ENCODE measurements at regions not wholly inside any gene's neighbourhood (a gene's known extent, or its start where the extent isn't known, plus 50 kb on each side); places are given as distances from the start of the nearest gene placed in this dataset.
"Not testable (repeated sequence)": the region's sequence is repeated elsewhere in the genome, so short reads cannot be mapped to it uniquely, and the experiment has no call there.

DNA sequence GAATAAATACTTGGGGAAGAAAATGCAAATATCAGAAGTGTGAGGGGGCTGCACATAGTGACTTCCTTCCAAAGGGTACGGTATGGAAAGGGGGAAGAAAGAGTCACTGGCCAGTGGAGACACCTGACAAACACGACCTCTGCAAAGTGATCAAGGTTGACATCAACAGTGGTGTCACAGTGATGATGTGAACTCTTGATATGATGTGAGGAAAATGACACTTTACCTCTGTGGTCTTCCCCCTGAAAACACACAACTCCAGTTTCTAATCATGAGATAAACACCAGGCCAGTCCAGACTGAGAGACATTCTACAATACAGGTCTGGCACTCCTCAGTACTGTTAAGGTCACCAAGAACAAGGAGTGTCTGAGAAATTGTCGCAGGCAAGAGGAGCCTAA, 169.7 kb downstream of the BUB3 start:
- no peak for DNase-seq

DNA sequence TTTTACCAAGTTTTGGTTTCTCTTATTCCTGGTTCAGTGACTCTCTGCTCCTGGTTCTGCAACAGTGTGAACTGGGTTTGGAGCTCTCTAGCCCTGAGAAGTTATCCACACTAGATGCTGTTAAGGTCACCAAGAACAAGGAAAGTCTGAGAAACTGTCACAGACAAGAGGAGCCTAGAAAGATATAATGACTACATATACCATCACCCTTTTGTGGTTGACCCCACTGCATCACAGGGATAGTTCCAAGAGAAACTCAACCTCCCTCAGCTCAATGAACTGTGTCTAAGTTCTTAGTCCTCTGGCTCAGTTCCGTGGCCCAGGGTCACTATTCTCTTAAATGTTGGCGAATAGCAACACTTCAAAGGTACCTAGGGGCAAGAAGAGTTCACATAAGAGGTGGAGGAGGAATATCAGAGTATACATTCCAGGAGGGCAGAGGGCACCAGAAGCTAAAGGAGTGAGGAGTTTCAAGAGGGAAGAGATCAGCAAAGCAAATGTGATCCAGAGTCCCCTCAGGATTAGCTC, 171.5 kb downstream of the BUB3 start:
- DNase-seq = no peak

DNA sequence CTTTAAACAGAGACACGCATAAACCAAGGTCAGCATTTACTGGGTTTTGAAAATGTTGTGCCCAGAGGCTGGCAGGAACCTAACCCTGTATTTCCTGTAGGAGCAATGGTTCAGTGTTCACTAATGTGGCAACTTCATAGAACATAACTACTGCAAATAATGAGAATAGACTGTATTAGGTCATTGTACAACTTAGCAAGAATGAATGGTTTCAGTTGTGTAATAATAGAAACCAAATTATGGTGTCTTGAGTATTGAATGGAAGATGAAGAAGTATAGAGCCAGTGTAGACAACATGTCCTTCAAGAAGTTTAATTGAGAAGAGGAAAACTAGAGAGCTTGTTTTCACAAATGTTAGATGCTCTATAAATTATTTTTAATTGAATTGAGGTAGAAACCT, 172.5 kb downstream of the BUB3 start:
- no peak for DNase-seq

DNA sequence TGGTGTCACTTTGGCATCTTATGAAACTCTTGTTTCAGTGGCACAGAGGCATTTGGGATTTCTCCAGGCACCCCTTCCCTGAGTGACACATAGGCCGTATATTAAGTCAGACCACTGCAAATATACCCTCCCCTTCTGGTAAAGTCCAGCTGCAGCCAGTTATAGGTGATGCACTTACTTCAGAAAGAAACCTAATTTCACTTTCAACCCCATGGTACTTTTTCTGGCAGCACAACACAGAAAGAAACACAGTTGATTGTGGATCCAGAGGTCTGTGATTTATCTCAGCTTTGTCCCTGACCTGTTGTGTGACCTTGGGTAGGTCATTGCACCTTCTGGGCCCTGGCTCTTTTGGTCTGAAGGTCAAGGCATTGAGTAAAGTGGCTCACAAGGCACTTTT, 173.2 kb downstream of the BUB3 start:
- no peak for DNase-seq

DNA sequence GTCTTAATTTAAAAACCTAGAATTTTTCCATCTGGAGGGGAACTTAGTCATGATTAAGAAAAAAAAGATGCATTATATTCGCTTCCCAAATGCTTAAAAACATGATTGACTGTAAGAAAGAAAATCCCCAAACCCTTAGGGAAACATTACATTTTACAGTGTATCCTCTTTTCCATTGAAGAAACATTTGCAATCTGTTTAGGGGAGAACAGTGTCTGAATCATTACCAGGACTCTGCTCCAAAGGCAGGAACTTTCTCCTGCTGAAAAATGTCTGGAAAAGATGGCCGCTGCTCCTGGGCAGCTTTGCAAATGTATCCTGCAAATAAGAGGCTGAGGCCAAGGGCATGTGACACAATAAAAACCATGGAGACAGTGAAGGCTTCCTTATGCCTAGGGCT, 173.7 kb downstream of the BUB3 start:
- DNase-seq = no peak

DNA sequence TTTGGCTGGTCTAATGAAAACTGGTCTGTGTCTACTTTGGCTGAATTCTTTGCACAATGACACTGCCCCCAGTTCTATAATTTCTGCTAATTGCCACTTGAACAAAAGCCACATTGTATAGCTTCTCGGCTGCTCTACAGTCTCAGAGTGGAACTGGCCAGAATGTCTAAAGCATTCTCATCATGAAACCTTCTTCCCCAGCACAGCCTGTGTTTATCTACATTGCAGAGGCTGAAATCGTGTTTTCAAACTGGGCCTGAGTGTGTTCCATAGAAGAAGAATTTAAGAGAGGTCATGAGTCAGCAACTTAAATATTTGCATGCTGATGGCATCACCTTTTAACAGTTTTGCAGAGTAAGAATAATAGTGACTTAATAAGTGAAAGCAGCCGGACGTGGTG, 177.2 kb downstream of the BUB3 start:
- DNase-seq = no peak

DNA sequence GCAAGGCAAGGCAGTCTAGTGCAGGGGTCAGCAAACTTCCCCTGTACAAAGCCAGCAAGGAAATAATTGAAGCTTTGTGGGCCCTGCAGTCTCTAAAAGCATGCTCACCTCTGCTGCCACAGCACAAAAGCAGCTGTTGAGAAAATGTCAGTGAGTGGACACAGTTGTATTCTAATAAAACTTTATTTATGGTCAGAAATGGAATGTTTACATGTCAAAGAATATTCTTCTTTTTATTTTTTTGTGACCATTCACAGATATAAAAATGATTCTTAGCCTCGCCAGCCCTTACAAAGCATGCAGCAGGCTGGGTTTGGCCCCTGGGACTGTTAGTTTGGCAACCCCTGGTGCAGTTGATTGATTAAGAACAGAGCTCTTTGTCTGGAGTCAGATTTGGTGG, 192.4 kb downstream of the BUB3 start:
- no peak for DNase-seq

DNA sequence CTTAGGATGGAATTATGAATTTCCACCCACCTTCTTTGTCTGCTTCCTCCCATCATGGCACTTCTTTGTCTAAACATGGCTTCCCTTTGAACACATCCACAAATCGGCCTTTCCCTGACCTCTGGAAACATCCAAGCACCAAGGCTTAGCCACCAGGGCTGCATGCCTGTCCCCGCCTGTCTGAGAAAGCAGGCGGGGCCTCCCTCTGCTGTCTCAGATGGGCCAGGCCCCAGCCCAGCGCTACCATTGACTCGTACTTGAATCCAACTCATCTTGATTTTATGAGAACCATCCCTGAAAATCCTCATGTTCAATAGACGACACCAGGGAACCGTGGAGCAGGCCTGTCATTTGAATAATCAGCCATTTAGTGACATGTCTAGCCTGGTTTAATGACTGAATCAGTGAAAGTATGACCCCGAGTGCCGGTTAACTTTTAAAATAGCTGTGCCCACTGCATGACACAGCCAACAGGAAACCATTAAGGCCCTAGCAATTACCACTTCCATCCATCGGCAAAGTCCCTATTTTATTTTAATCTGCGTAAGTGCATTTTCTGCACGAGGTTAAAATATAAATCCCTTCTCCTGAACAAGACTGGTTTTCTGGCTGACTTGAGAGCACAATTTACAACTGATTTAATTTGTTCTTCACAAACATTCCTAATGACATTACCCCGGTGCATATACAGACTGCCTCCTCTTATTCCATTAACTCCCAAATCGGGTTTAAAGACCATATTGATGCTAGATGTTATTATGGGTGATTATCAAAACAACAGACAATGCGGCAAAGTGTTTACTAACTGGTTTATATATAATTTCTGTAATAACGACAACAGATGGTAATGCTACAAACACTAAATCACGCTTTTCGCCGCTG, 194.7 kb downstream of the BUB3 start:
- DNase-seq = no peak

DNA sequence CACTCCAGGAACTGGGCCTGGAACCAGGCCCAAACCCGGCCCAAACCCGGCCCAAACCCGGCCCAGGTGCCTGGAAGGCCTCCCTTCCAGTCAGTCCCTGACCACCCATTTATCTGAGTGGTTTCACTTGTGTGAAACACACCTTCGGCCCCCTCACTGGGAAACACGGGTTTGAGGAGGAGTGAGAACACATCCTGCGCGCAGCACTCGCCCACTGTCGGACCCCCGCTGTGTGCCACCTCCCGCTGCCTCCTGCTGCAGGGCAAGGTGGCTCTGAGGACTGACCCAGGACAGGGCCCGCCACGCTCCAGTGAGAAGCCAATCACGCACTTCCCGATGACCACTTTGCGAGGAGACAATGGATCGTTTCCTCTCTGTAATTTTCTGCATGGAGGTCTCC, 197.5 kb downstream of the BUB3 start:
- no peak for DNase-seq

DNA sequence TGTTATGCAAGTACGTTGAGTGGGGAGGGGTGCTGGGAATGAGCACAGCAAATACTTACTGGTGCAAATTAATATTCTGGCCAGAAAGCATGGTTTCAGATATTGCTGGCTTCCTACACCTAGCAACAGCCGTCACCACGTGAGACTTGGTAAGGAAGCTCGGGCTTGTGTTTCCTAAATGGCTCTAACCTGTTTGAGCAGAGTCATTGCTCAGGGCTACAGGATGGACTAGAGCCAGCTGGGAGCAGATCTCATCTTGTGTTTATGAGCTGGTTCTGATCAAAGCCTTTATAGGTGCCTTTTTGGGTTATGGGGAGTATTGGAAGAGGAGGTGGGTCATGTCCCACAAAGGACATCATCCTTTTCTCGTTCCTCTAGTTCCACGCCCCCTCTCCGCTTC, 200.3 kb downstream of the BUB3 start:
- DNase-seq = no peak

DNA sequence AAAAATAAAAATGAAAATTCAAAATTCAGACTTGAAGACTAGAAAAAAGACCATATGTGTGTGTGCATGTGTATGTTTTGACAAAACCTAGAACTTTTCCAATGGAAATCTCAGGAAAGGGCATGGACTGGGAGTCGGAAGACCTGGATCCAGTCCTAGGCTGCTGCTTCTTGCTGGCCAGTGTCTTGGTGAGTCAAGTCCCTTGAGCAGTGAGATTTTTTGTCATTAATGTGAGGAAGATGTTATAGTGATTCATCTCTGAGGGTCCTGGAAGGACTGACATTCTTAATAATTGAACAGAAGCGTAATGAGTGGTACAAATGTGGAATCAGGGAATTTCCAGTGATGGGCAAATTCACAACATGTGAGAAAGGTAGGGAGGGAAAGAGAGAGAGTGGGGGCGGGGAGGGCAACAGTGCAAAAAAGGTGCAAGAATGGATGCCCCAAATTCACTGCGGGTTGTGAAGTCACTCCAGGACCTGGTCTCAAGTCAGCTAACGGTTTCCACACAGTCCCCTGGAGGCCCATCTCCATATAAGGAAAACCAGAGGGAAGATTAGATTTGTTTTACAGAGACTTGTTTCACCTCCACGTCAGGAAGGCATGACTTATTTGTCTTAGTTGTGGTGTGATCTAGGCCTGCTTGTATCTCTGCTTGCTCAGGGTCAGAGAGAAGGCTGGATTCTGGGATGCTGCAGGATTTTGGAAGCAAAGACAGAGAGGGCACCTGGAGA, 201.7 kb downstream of the BUB3 start:
- no peak for DNase-seq

DNA sequence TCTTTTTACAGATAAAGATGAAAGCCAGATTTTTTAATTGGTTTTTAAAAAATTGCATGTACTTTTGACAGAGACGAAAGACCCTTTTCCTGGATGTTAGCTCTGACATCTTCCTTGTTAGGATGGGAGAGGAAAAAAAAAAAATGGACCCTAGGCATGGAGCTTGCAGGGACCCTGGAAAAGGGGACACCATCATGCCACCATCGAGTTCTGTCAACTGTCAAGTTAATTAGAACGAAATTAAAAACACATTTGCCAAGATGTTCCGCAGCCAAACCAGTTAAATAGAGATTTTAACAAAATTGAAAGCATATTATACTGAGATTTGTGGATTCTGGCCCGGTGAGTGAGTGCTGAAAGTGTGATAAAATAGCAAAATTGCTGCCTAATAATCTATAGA, 202.6 kb downstream of the BUB3 start:
- DNase-seq = no peak

DNA sequence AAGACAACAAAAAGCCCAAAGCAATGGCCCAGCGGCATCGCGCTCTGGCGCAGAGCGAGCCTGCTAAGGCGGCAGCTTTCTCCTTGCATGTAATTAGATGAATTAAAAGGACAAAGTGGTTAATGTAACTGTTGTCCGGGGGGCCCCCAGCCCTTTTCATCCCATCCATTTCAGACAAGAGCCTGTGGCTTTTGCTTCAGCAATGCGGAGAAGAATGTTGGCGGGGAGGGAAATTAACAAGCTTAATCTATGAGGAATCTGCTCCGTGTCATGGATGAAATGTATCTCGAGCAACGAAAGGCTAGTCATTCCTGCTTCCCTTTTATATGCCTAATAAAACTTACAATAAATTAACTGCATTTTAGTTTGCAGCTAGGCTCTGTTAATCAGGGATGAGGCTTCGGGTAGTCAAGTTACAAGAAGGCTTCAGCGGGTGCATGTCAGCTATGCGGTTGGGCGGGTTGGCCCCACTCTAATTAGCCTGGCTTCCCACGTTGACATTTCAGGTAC, 203.3 kb downstream of the BUB3 start:
- no peak for DNase-seq

DNA sequence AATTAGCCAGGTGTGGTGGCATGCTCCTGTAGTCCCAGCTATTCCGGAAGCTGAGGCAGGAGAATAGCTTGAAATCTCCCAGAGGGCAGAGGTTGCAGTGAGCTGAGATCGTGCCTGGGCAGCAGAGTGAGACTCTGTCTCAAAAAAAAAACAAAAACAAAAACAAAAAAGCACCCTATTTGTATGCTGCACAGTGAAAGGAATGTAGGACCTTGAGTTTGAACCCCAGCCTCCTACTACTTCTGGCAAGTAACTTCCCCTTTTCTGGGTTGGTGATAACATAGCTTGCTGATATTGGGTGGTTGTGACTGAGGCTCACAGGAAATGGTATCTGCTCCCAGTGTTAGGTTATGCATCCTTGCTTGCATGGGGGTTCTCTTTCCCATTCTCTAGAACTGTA, 205.3 kb downstream of the BUB3 start:
- no peak for DNase-seq

DNA sequence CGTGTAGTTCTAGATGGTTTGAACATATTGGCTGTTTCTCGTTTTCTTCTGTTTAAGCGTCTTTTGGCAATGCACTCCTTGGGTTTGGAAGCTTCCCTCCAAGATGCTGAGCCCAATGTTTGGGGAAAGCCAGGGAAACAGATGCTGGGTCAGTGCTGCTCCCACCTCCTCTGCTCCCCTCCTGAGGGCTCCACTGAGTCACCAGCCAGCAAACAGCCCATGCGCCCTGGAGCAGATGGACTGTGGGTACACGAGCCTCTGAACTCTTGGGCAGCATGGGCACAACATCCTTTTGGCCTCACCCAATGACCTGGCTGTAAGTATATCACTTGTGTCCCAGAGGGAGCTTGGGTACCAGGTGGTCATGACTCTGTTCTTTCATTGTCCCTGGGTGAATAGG, 207.6 kb downstream of the BUB3 start:
- DNase-seq = no peak

DNA sequence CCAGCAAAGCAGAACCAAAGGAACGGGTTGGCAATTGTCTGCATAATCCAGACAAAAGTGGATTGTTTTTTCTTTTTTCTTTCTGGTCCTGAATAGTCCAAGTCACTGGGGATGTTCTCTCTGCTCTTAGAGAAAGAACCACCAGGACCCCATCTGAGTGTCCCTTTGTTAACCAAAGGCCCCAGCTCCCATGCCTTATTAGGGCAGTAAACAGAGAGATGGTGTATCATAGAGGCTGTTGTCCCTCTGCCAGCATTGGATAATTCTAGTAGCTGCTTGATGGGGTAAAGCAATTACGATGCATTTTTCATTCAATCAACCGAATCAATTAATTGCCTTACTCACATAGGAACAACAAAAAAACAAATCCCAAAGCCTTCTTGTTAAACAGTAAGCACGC, 213.0 kb downstream of the BUB3 start:
- no peak for DNase-seq

DNA sequence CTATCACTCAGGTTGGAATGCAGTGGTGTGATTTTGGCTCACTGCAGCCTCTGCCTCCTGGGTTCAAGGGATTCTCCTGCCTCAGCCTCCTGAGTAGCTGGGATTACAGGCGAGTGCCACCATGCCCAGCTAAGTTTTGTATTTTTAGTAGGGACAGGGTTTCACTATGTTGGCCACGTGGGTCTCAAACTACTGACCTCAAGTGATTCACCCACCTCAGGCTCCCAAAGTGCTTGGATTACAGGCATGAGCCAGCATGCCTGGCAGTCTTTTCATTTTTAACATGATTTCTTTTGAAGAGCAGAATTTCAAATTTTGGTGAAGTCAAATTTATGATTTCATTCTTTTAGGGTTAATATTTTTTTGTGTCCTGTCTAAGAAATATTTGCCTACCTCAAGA, 217.4 kb downstream of the BUB3 start:
- not testable (repeated sequence) for DNase-seq

DNA sequence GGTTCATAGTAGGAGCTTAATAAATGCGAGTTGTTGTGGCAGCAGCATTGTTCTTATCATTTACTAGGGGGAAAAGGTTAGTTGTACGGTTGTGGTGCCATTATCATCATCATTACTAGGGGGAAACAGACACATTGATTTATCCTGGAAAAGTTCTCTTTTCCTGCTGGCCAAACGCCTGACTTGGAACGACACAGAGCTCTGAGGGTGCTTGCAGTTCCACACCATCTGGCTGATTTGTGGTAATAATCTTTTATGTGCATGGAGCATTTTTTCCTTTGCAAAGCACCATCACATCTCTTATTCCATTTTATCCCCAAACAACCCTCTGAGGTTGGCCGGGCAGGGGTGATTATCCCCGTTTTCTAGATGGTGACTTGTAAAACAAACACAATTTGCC, 219.4 kb downstream of the BUB3 start:
- no peak for DNase-seq

DNA sequence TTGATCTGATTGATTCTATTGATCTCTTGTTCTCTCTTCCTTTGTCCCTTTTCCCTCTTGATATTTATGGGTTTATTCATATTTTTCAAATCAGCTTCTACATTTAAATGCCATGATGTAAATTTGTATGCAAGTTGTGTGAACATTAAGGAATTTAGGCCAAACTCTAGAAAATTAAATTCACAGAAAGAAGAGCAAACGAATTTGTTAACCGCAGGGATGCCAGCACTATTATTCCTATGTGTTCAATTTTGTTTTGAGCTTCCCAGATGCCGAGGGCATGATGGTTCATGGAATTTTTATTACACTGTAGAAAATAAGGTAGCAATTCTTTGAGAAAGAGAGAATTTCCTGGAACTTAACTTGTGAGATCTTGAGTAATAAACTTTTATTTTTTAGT, 220.9 kb downstream of the BUB3 start:
- no peak for DNase-seq

DNA sequence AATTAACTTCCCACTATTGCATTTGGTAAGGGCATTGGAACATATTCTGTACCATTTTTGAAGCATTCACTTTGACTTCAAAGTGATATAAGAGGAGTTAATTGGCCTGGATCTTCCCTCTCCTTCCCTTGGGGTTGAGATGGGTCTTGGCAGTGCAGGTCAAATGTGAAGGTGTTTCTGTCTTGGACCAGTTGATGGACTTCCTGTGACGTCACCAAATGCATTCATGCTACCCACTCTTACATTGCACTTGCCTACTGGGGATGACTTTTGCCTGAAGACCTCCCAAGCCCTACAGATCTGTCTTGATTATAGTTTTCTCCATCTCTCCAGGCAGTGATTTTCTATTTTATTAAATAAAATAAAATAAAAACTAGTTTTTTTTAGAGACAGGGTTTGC, 221.5 kb downstream of the BUB3 start:
- DNase-seq = no peak

DNA sequence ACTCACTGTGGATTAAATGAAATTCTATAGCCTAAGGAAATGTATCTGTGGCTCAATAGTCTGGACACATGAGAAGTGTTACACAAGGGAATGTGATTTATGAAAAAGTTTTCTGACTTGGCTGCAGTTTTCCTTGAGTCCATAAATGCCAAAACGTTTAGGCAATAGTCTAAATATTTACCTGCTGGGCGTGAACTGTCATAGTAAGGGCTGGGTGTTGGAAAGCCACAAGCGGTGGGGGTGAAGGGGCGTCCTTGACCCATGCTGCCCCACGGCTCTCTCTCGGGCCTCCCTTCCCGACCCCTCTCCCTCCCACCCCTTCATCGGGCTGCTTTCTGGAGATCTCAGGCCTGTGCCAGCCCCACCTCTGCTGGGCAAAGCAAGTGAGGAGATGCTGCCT, 223.7 kb downstream of the BUB3 start:
- DNase-seq = no peak

DNA sequence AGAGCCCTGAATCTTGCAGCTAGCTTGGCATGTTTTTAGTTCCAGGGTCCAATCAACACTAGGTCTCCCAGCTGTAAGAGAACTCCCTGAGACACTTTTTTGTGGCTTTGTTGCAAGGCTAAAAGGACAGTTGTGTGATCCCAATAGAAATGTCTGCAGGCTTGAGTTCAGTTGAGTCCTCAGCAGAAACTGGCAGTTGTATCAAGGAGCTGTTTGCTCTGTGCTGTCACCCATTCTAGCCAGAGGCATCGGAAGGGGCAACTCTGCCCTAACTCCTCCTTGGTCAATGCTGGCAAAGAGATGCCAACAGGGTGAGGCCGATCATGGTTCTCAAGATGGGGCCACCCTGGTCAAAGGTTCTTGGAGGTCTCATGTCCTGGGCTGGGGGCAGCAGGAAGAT, 224.1 kb downstream of the BUB3 start:
- DNase-seq = no peak

DNA sequence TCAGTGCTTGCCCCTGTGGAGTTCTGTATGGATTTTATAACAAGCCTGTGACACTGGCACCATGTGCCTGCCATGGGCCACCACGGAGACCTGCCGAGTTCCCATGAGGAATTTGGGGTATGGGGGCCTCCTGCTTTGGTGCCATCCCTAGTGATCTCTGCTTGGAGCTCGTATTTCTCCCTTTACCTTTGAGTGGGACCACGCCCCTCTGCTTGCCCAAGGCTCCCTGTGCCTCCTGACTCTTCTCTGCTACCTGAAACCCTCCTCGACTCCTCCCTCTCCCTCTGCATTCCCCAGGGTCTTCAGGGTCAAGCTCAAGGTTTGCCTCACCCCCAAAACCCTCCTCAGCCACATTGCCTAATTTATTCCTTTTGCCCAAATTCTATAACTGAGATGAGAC, 225.0 kb downstream of the BUB3 start:
- DNase-seq = no peak

DNA sequence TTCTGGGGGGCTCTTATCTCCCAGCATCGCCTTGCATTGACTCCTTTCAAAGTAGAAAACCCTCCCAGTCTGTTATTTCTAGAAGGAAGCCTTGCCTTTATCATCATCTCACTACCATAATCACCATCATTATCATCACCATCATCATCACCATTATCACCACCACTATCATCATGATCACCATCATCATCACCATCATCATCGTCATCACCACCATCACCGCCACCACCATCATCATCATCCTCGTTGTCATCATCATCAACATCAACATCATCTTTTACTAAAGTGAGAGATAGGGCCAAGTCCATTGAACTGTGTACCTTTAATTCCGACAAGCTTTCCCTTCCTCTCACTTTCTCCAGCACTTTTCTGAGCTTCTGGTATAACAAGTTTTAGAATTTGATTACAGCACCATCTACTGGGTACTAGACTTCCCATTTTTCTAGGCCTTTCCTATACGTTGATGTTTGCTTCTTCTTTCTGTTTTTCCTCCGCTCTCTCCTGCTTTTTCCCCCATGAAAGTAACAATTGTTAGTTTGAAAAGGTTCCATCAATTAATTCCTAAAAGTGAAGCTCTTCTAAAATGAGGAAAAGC, 226.4 kb downstream of the BUB3 start:
- peak; percentile 1 for DNase-seq
